Liver (tissue), 8 donors: ENCODE measurements at regions not wholly inside any gene's neighbourhood (a gene's known extent, or its start where the extent isn't known, plus 50 kb on each side); places are given as distances from the start of the nearest gene placed in this dataset.

Source experiments
- DNase-seq: peaks from one replicate; pipeline ENCODE4 v3.0.0-alpha.2; 2017; ENCODE audit warnings: low spot score
- H3K27ac ChIP-seq, 2 donors: one replicate each; pipeline ENCODE4 v1.7.0; 2013; ENCODE audit warnings: inconsistent platforms in 2 of 2, low read length in 2 of 2, control low read depth in 1 of 2, low read depth in 1 of 2, mild to moderate bottlenecking in 1 of 2
- H3K27me3 ChIP-seq, 4 donors: one replicate each; pipeline versions ENCODE4 v1.6.1 to v1.7.0; 2013; ENCODE audit warnings: low read length in 3 of 4, inconsistent platforms in 1 of 4, mild to moderate bottlenecking in 1 of 4, moderate library complexity in 1 of 4; ENCODE audit not compliant: control insufficient read depth in 4 of 4, insufficient read depth in 4 of 4
- H3K36me3 ChIP-seq, 4 donors: one replicate each; pipeline versions ENCODE4 v1.6.1 to v1.7.0; 2013; ENCODE audit warnings: low read length in 3 of 4, mild to moderate bottlenecking in 3 of 4, low read depth in 1 of 4, moderate library complexity in 1 of 4; ENCODE audit not compliant: control insufficient read depth in 4 of 4, insufficient read depth in 3 of 4
- H3K4me1 ChIP-seq, 4 donors: one replicate each; pipeline versions ENCODE4 v1.6.1 to v1.7.0; 2013; ENCODE audit warnings: low read length in 3 of 4, mild to moderate bottlenecking in 3 of 4, moderate library complexity in 1 of 4; ENCODE audit not compliant: control insufficient read depth in 4 of 4, insufficient read depth in 4 of 4
- H3K4me3 ChIP-seq, 3 donors: one replicate each; pipeline versions ENCODE4 v1.6.1 to v1.7.0; 2013; ENCODE audit warnings: low read length in 3 of 3, control low read depth in 1 of 3, low read depth in 1 of 3, mild to moderate bottlenecking in 1 of 3
- H3K9ac ChIP-seq, 2 donors: one replicate each; pipeline ENCODE4 v1.7.0; 2013; ENCODE audit warnings: low read length in 2 of 2, mild to moderate bottlenecking in 2 of 2, moderate library complexity in 2 of 2, control low read depth in 1 of 2, low read depth in 1 of 2
- H3K9me3 ChIP-seq, 4 donors: one replicate each; pipeline versions ENCODE4 v1.6.1 to v1.7.0; 2013; ENCODE audit warnings: low read length in 3 of 4; ENCODE audit not compliant: control insufficient read depth in 4 of 4
- ATF3 ChIP-seq: IDR thresholded peaks from 2 replicates; pipeline ENCODE4 v1.6.1; 2016; ENCODE audit warnings: antibody characterized with exemption
- CTCF ChIP-seq: fragments of 150-350 bp; IDR thresholded peaks from 2 replicates; pipeline ENCODE4 v1.5.1; 2017; ENCODE audit warnings: improper control_type of control experiment, low read depth, low read length; ENCODE audit not compliant: missing input control
- EGR1 ChIP-seq, 2 donors: IDR thresholded peaks; 2 replicates each; pipeline ENCODE4 v1.6.1; 2016 to 2018; ENCODE audit warnings: antibody characterized with exemption in 2 of 2, low read depth in 2 of 2
- FOXA1 ChIP-seq: IDR thresholded peaks from 2 replicates; pipeline ENCODE4 v1.6.1; 2016; ENCODE audit warnings: antibody characterized with exemption
- FOXA2 ChIP-seq: IDR thresholded peaks from 2 replicates; pipeline ENCODE4 v1.6.1; 2016; ENCODE audit warnings: antibody characterized with exemption
- GABPA ChIP-seq, 2 donors: IDR thresholded peaks in 1 of 2; conservative IDR thresholded peaks in 1 of 2; 2 replicates each; pipeline ENCODE4 v1.6.1; 2016; ENCODE audit warnings: antibody characterized with exemption in 2 of 2, mild to moderate bottlenecking in 1 of 2, moderate library complexity in 1 of 2
- HNF4A ChIP-seq, 2 donors: conservative IDR thresholded peaks; 2 replicates each; pipeline ENCODE4 v1.6.1; 2016; ENCODE audit warnings: antibody characterized with exemption in 2 of 2, mild to moderate bottlenecking in 2 of 2
- HNF4G ChIP-seq: IDR thresholded peaks from 2 replicates; pipeline ENCODE4 v1.6.1; 2016; ENCODE audit warnings: antibody characterized with exemption
- JUND ChIP-seq, 2 donors: IDR thresholded peaks; 2 replicates each; pipeline ENCODE4 v1.6.1; 2016; ENCODE audit warnings: antibody characterized with exemption in 2 of 2
- MAX ChIP-seq: IDR thresholded peaks from 2 replicates; pipeline ENCODE4 v1.6.1; 2016; ENCODE audit warnings: antibody characterized with exemption
- NR2F2 ChIP-seq: IDR thresholded peaks from 2 replicates; pipeline ENCODE4 v1.6.1; 2016; ENCODE audit warnings: antibody characterized with exemption
- RAD21 ChIP-seq, 2 donors: IDR thresholded peaks; 2 replicates each; pipeline ENCODE4 v1.6.1; 2016; ENCODE audit warnings: antibody characterized with exemption in 2 of 2, mild to moderate bottlenecking in 2 of 2
- REST ChIP-seq: IDR thresholded peaks from 2 replicates; pipeline ENCODE4 v1.6.1; 2016; ENCODE audit warnings: antibody characterized with exemption, mild to moderate bottlenecking
- RXRA ChIP-seq, 2 donors: IDR thresholded peaks; 2 replicates each; pipeline ENCODE4 v1.6.1; 2017 to 2018; ENCODE audit warnings: antibody characterized with exemption in 2 of 2, mild to moderate bottlenecking in 1 of 2
- SP1 ChIP-seq: IDR thresholded peaks from 2 replicates; pipeline ENCODE4 v1.6.1; 2018; ENCODE audit warnings: antibody characterized with exemption, mild to moderate bottlenecking
- TAF1 ChIP-seq: conservative IDR thresholded peaks from 2 replicates; pipeline ENCODE4 v1.6.1; 2016; ENCODE audit warnings: antibody characterized with exemption, mild to moderate bottlenecking
- YY1 ChIP-seq: IDR thresholded peaks from 2 replicates; pipeline ENCODE4 v1.6.1; 2016; ENCODE audit warnings: antibody characterized with exemption, mild to moderate bottlenecking
- WGBS: extraction: QIAGEN DNeasy Blood & Tissue Kit; methylation state at CpG from one replicate; pipeline ENCODE4 v1.1.7; 2013; 5-methylcytosine and 5-hydroxymethylcytosine counted together
- donor health status: healthy.
- donor health status: healthy.
- donor health status: healthy.
- donor health status: healthy.
- donor health status: healthy.

- TF ChIP-seq NR2F2 (no peak), HNF4A (conservative IDR thresholded peaks at IDR 0.05) (no peak), RXRA (IDR thresholded peaks at IDR 0.05) (no peak), RAD21 (IDR thresholded peaks at IDR 0.05) (no peak), HNF4G (no peak), FOXA1 (no peak), JUND (IDR thresholded peaks at IDR 0.05) (no peak), FOXA2 (no peak), GABPA (IDR thresholded peaks at IDR 0.05 in 1 of 2, conservative IDR thresholded peaks at IDR 0.05 in 1 of 2) (no peak)
- Histone ChIP-seq H3K27ac (no peak overlapping the region), H3K36me3 (no peaks in the 10 kb centered on the region), H3K27me3 (no peaks in the 10 kb centered on the region), H3K9me3 (no peaks in the 10 kb centered on the region), H3K9ac (no peak overlapping the region), H3K4me3 (no peak overlapping the region), H3K4me1 (peaks cover 2 to 21% (median 10%) of the 10 kb centered on the region in 4 donors)
- DNase-seq: no peak
- WGBS: 93% methylated on average over 12 of the region's 12 CpGs
Observed at GRCh38 chr16:85367485-85367884, 245.6 kb upstream of the GSE1 start.

GRCh38 chr16:85369060-85369459 lies 244.1 kb upstream of the GSE1 start:
- TF ChIP-seq ATF3 (no peak), FOXA1 (no peak), RAD21 (IDR thresholded peaks at IDR 0.05) (no peak), REST (no peak), EGR1 (IDR thresholded peaks at IDR 0.05; ENCODE audit: low read depth in 2 of 2) (no peak), JUND (IDR thresholded peaks at IDR 0.05) (no peak), MAX (no peak), FOXA2 (no peak), TAF1 (no peak), HNF4A (conservative IDR thresholded peaks at IDR 0.05) (no peak)
- no peaks in the 10 kb centered on the region for H3K36me3 ChIP-seq
- 91% methylated on average over 7 of the region's 7 CpGs for WGBS
- no peak for DNase-seq
- peaks cover 0 to 14% (median 8%) of the 10 kb centered on the region in 4 donors for H3K4me1 ChIP-seq
- H3K4me3 ChIP-seq: no peak overlapping the region
- H3K9me3 ChIP-seq: no peaks in the 10 kb centered on the region
- no peak overlapping the region for H3K27ac ChIP-seq
- H3K27me3 ChIP-seq: no peaks in the 10 kb centered on the region
- no peak overlapping the region for H3K9ac ChIP-seq

- 60% methylated on average over 20 of the region's 20 CpGs for WGBS
- peak; percentile 87 for DNase-seq
- Histone ChIP-seq H3K4me1 (peaks cover 0 to 14% (median 8%) of the 10 kb centered on the region in 4 donors), H3K27me3 (no peaks in the 10 kb centered on the region), H3K36me3 (no peaks in the 10 kb centered on the region), H3K4me3 (no peak overlapping the region), H3K9ac (no peak overlapping the region), H3K27ac (no peak overlapping the region), H3K9me3 (no peaks in the 10 kb centered on the region)
- TF ChIP-seq CTCF (peak; percentile 54), JUND (IDR thresholded peaks at IDR 0.05) (no peak), YY1 (no peak), TAF1 (no peak), SP1 (no peak), RAD21 (IDR thresholded peaks at IDR 0.05) (peak in 1 of 2 donors; percentile 78), REST (no peak)
Observed at GRCh38 chr16:85369741-85370528, 243.2 kb upstream of the GSE1 start.
